H1 (cell line): ENCODE measurements at regions not wholly inside any gene's neighbourhood (a gene's known extent, or its start where the extent isn't known, plus 50 kb on each side); places are given as distances from the start of the nearest gene placed in this dataset.

ENCODE experiments used
- CTCF ChIA-PET: fragments of 300-600 bp; sonication (Branson Sonifier 250); formaldehyde crosslinking; loops from one replicate; lab custom pipeline; 2021; ENCODE audit not compliant: partially characterized antibody; lab: Charles Lee
- POLR2A ChIA-PET: fragments of 300-600 bp; sonication (Branson Sonifier 250); formaldehyde crosslinking; loops from one replicate; lab custom pipeline; 2021; ENCODE audit warnings: inconsistent platforms; ENCODE audit not compliant: partially characterized antibody; lab: Charles Lee
- DNase-seq, 2 experiments: peaks; one replicate each; pipeline versions ENCODE4 v3.0.0 to v3.0.0-alpha.2; 2010 to 2022; ENCODE audit warnings: low spot score in 2 of 2, low read depth in 1 of 2, mixed read lengths in 1 of 2
- FAIRE-seq: peaks from 2 replicates; lab custom pipeline; 2011; peaks lifted over from hg19 to GRCh38; lab: Jason Lieb, UNC
- H2AFZ ChIP-seq: 2 replicates; pipeline ENCODE4 v1.8.1; 2012; ENCODE audit warnings: low read length, inconsistent platforms
- H2AK5ac ChIP-seq: 2 replicates; pipeline ENCODE4 v1.6.1; 2013; ENCODE audit warnings: low read depth, low read length
- H2BK120ac ChIP-seq: replicated peaks from 2 replicates; pipeline ENCODE3; 2013; ENCODE audit warnings: low read depth, low read length, inconsistent platforms
- H2BK12ac ChIP-seq: 2 replicates; pipeline ENCODE4 v1.6.1; 2013; ENCODE audit warnings: low read depth, low read length
- H2BK15ac ChIP-seq: 2 replicates; pipeline ENCODE4 v1.6.1; 2013; ENCODE audit warnings: low read length
- H2BK20ac ChIP-seq: 2 replicates; pipeline ENCODE4 v1.6.1; 2013; ENCODE audit warnings: low read length
- H2BK5ac ChIP-seq: 2 replicates; pipeline ENCODE4 v1.6.1; 2013; ENCODE audit warnings: low read depth, low read length
- H3K14ac ChIP-seq: 2 replicates; pipeline ENCODE4 v1.6.1; 2013; ENCODE audit warnings: inconsistent platforms; ENCODE audit not compliant: insufficient read length
- H3K18ac ChIP-seq: 2 replicates; pipeline ENCODE4 v1.6.1; 2013; ENCODE audit warnings: low read length; ENCODE audit errors: extremely low read depth
- H3K23ac ChIP-seq: 2 replicates; pipeline ENCODE4 v1.6.1; 2013; ENCODE audit warnings: inconsistent platforms; ENCODE audit not compliant: insufficient read length
- H3K23me2 ChIP-seq: 2 replicates; pipeline ENCODE4 v1.6.1; 2013; ENCODE audit warnings: low read depth, low read length
- H3K27ac ChIP-seq: 2 replicates; pipeline ENCODE4 v1.6.1; 2011; ENCODE audit warnings: low read depth, low read length, inconsistent platforms
- H3K27me3 ChIP-seq, 4 experiments: replicated peaks in 1 of 4; 1 replicate in 1 of 4; 2 replicates in 3 of 4; pipeline versions ENCODE4 v1.6.1 to v1.8.1; 2011 to 2013; ENCODE audit warnings: low read length in 3 of 4, mild to moderate bottlenecking in 3 of 4, inconsistent platforms in 2 of 4, mixed read lengths in 2 of 4, moderate library complexity in 1 of 4; ENCODE audit not compliant: control insufficient read depth in 3 of 4, insufficient read depth in 3 of 4; ENCODE audit errors: extremely low read depth in 1 of 4
- H3K36me3 ChIP-seq, 4 experiments: 2 replicates each; pipeline versions ENCODE4 v1.6.1 to v1.8.1; 2011 to 2013; ENCODE audit warnings: mild to moderate bottlenecking in 4 of 4, low read length in 3 of 4, moderate library complexity in 2 of 4, control low read depth in 1 of 4, inconsistent platforms in 1 of 4; ENCODE audit not compliant: insufficient read depth in 4 of 4, control insufficient read depth in 2 of 4
- H3K4ac ChIP-seq: replicated peaks from 2 replicates; pipeline ENCODE3; 2013; ENCODE audit warnings: low read length, low read depth, mixed read lengths, inconsistent platforms; ENCODE audit not compliant: insufficient read length
- H3K4me1 ChIP-seq, 4 experiments: replicated peaks in 1 of 4; 1 replicate in 1 of 4; 2 replicates in 3 of 4; pipeline versions ENCODE4 v1.6.1 to v1.8.1; 2011 to 2013; ENCODE audit warnings: low read length in 3 of 4, inconsistent platforms in 2 of 4, mixed read lengths in 1 of 4; ENCODE audit not compliant: insufficient read depth in 4 of 4, control insufficient read depth in 3 of 4
- H3K4me2 ChIP-seq, 2 experiments: 2 replicates each; pipeline versions ENCODE4 v1.6.1 to v1.8.1; 2011 to 2013; ENCODE audit warnings: low read depth in 2 of 2, low read length in 2 of 2, control low read depth in 1 of 2, inconsistent platforms in 1 of 2, mild to moderate bottlenecking in 1 of 2; ENCODE audit not compliant: insufficient read depth in 1 of 2
- H3K4me3 ChIP-seq, 4 experiments: fragments of 200-600, 300-600 bp in 1 of 4; sonication (generic), shearing (Covaris generic), sonication (Bioruptor Twin) in 1 of 4; 2 replicates each; pipeline versions ENCODE4 v1.5.1 to v1.8.1; 2011 to 2016; ENCODE audit warnings: low read length in 4 of 4, low read depth in 3 of 4, control low read depth in 2 of 4, inconsistent platforms in 2 of 4, mild to moderate bottlenecking in 2 of 4, mixed read lengths in 1 of 4, moderate library complexity in 1 of 4; ENCODE audit not compliant: insufficient read depth in 2 of 4; ENCODE audit errors: extremely low read depth in 1 of 4
- H3K56ac ChIP-seq: replicated peaks from 2 replicates; pipeline ENCODE3; 2013; ENCODE audit warnings: low read depth, mild to moderate bottlenecking, mixed read lengths, low read length, inconsistent platforms; ENCODE audit not compliant: insufficient read length
- H3K79me1 ChIP-seq: 2 replicates; pipeline ENCODE4 v1.6.1; 2013; ENCODE audit warnings: low read depth, low read length, control low read depth
- H3K79me2 ChIP-seq, 2 experiments: 2 replicates each; pipeline versions ENCODE4 v1.6.1 to v1.8.1; 2012 to 2013; ENCODE audit warnings: low read length in 2 of 2, mild to moderate bottlenecking in 2 of 2, inconsistent platforms in 1 of 2; ENCODE audit not compliant: insufficient read depth in 2 of 2, control insufficient read depth in 1 of 2
- H3K9ac ChIP-seq, 4 experiments: replicated peaks in 1 of 4; 1 replicate in 1 of 4; 2 replicates in 3 of 4; pipeline versions ENCODE4 v1.6.1 to v1.8.1; 2011 to 2013; ENCODE audit warnings: low read depth in 3 of 4, low read length in 3 of 4, control low read depth in 2 of 4, mild to moderate bottlenecking in 2 of 4, moderate library complexity in 2 of 4, inconsistent platforms in 1 of 4; ENCODE audit errors: extremely low read depth in 1 of 4
- H3K9me3 ChIP-seq, 2 experiments: 2 replicates each; pipeline versions ENCODE4 v1.6.1 to v1.8.1; 2012 to 2013; ENCODE audit warnings: mild to moderate bottlenecking in 2 of 2, moderate library complexity in 2 of 2, control low read depth in 1 of 2, inconsistent platforms in 1 of 2, low read depth in 1 of 2, low read length in 1 of 2, mixed read lengths in 1 of 2; ENCODE audit not compliant: insufficient read depth in 2 of 2
- H4K20me1 ChIP-seq, 2 experiments: replicated peaks in 1 of 2; 2 replicates each; pipeline versions ENCODE3 to v1.8.1; 2011 to 2013; ENCODE audit warnings: inconsistent platforms in 2 of 2, low read length in 2 of 2, mild to moderate bottlenecking in 1 of 2; ENCODE audit not compliant: insufficient read depth in 2 of 2, control insufficient read depth in 1 of 2
- H4K5ac ChIP-seq: 2 replicates; pipeline ENCODE4 v1.6.1; 2013; ENCODE audit warnings: low read length, low read depth, mixed read lengths, inconsistent platforms; ENCODE audit not compliant: insufficient read length
- H4K8ac ChIP-seq: 2 replicates; pipeline ENCODE4 v1.8.0; 2013; ENCODE audit warnings: mild to moderate bottlenecking, moderate library complexity, low read length, inconsistent platforms; ENCODE audit not compliant: insufficient read depth; ENCODE audit errors: extremely low read depth
- H4K91ac ChIP-seq: replicated peaks from 2 replicates; pipeline ENCODE3; 2013; ENCODE audit warnings: low read length, mixed read lengths, inconsistent platforms; ENCODE audit not compliant: insufficient read length
- ASH2L ChIP-seq: fragments of 200-600, 300-600 bp; sonication (generic); IDR thresholded peaks from one replicate; pipeline ENCODE4 v1.7.1; 2017; ENCODE audit warnings: low read length
- BRCA1 ChIP-seq: IDR thresholded peaks from 2 replicates; pipeline ENCODE4 v1.6.1; 2012; ENCODE audit warnings: low read depth, low read length, improper control_type of control experiment
- E2F6 ChIP-seq: IDR thresholded peaks from 2 replicates; pipeline ENCODE4 v1.6.1; 2012; ENCODE audit warnings: inconsistent platforms
- GABPA ChIP-seq: IDR thresholded peaks from 2 replicates; pipeline ENCODE4 v1.6.1; 2011; ENCODE audit warnings: mild to moderate bottlenecking, low read length, moderate library complexity, borderline replicate concordance; ENCODE audit not compliant: insufficient read depth
- KDM1A ChIP-seq: fragments of 200-600, 300-600 bp; sonication (generic); IDR thresholded peaks from 2 replicates; pipeline ENCODE4 v1.7.1; 2016; ENCODE audit warnings: mild to moderate bottlenecking, low read length, borderline replicate concordance
- KDM4A ChIP-seq: IDR thresholded peaks from one replicate; pipeline ENCODE4 v1.7.1; 2012; ENCODE audit warnings: low read depth, mild to moderate bottlenecking, moderate library complexity, low read length, inconsistent platforms; ENCODE audit not compliant: severe bottlenecking
- NANOG ChIP-seq: IDR thresholded peaks from 2 replicates; pipeline ENCODE4 v1.6.1; 2011; ENCODE audit warnings: low read length, low read depth, mild to moderate bottlenecking, inconsistent platforms; ENCODE audit not compliant: insufficient read depth, poor library complexity, severe bottlenecking
- NRF1 ChIP-seq: IDR thresholded peaks from 2 replicates; pipeline ENCODE4 v1.6.1; 2011; ENCODE audit warnings: mild to moderate bottlenecking, low read depth, low read length, improper control_type of control experiment
- RBBP5 ChIP-seq: IDR thresholded peaks from 2 replicates; pipeline ENCODE4 v1.7.1; 2012; ENCODE audit warnings: low read depth, mild to moderate bottlenecking, inconsistent platforms, low read length, moderate library complexity, borderline replicate concordance
- RFX5 ChIP-seq: IDR thresholded peaks from 2 replicates; pipeline ENCODE4 v1.6.1; 2011; ENCODE audit warnings: low read depth, low read length, improper control_type of control experiment, borderline replicate concordance
- RXRA ChIP-seq: IDR thresholded peaks from 2 replicates; pipeline ENCODE4 v1.6.1; 2011; ENCODE audit warnings: low read depth, mild to moderate bottlenecking, low read length, moderate library complexity; ENCODE audit not compliant: insufficient read depth
- SIX5 ChIP-seq: IDR thresholded peaks from 2 replicates; pipeline ENCODE4 v1.6.1; 2011; ENCODE audit warnings: mild to moderate bottlenecking, low read depth, low read length
- SP2 ChIP-seq: IDR thresholded peaks from 2 replicates; pipeline ENCODE4 v1.6.1; 2012; ENCODE audit warnings: mild to moderate bottlenecking, low read length, inconsistent platforms
- WGBS, 2 experiments: shearing (Covaris generic) in 1 of 2; methylation state at CpG; one replicate each; pipeline versions ENCODE4 v1.1.6 to v1.1.7; 2013 to 2015; ENCODE audit warnings: low lambda C conversion rate in 2 of 2, mixed read lengths in 2 of 2, inconsistent platforms in 1 of 2, low coverage in 1 of 2, missing lambda C conversion rate in 1 of 2; ENCODE audit not compliant: insufficient replicate concordance in 2 of 2, insufficient coverage in 1 of 2, insufficient read length in 1 of 2; ENCODE audit errors: extremely low coverage in 1 of 2, missing lambda C conversion rate in 1 of 2; 5-methylcytosine and 5-hydroxymethylcytosine counted together

GRCh38 chr9:11318946-11319345 is 706.1 kb upstream of the PTPRD start:
- no peaks in the 10 kb centered on the region for H3K36me3 ChIP-seq
- H3K4me2 ChIP-seq = no peak overlapping the region
- no peak overlapping the region for H4K91ac ChIP-seq
- no peak overlapping the region for H3K27ac ChIP-seq
- H3K4me1 ChIP-seq = no peaks in the 10 kb centered on the region
- 95% methylated on average over 1 of the region's 1 CpG; no CpG with 5 or more reads in 1 of the 2 experiments for WGBS, 2 experiments
- H2BK15ac ChIP-seq = no peak overlapping the region
- H3K23me2 ChIP-seq = no peaks in the 10 kb centered on the region
- H4K5ac ChIP-seq = no peak overlapping the region
- no peak overlapping the region for H2AK5ac ChIP-seq
- H3K56ac ChIP-seq = no peak overlapping the region
- no peak overlapping the region for H2BK120ac ChIP-seq
- H3K79me1 ChIP-seq = no peaks in the 10 kb centered on the region
- no peak overlapping the region for H3K23ac ChIP-seq
- H3K14ac ChIP-seq = no peak overlapping the region
- no peak overlapping the region for H2BK20ac ChIP-seq
- no peak for DNase-seq
- H4K8ac ChIP-seq = no peak overlapping the region
- H3K27me3 ChIP-seq = no peaks in the 10 kb centered on the region
- no peak overlapping the region for H3K4me3 ChIP-seq
- H4K20me1 ChIP-seq = no peaks in the 10 kb centered on the region
- H2BK12ac ChIP-seq = no peak overlapping the region
- POLR2A ChIA-PET = no interaction called here
- no peak overlapping the region for H3K4ac ChIP-seq
- no peak overlapping the region for H3K9ac ChIP-seq
- CTCF ChIA-PET = interaction anchor here (0.8 to 1.4 kb wide), 10 partner anchors 8 to 1146 kb away, joined by 3 to 8 read pairs (median 4); no protein-coding TSS in a partner anchor
- no peak overlapping the region for H2AFZ ChIP-seq
- no peaks in the 10 kb centered on the region for H3K79me2 ChIP-seq
- no peak for FAIRE-seq
- H3K18ac ChIP-seq = no peak overlapping the region
- TF ChIP-seq RFX5 = no peak
- no peak for TF ChIP-seq NRF1
- no peak for TF ChIP-seq RXRA
- no peak for TF ChIP-seq RBBP5
- TF ChIP-seq NANOG = no peak
- TF ChIP-seq E2F6 = no peak
- TF ChIP-seq SIX5 = no peak
- TF ChIP-seq KDM4A = no peak
- no peak for TF ChIP-seq SP2
- TF ChIP-seq ASH2L = no peak
- TF ChIP-seq KDM1A = no peak
- no peak for TF ChIP-seq GABPA
- no peak for TF ChIP-seq BRCA1
- no peak overlapping the region for H2BK5ac ChIP-seq
- no peaks in the 10 kb centered on the region for H3K9me3 ChIP-seq
